Parathyroid adenoma (tissue), 2 donors: ENCODE measurements at regions not wholly inside any gene's neighbourhood (a gene's known extent, or its start where the extent isn't known, plus 50 kb on each side); places are given as distances from the start of the nearest gene placed in this dataset.

Experiments used
- H2AFZ ChIP-seq: fragments of 300-600 bp; sonication (generic); one replicate; pipeline ENCODE4 v1.7.0; 2017; ENCODE audit warnings: antibody characterized with exemption, mild to moderate bottlenecking
- H3K27ac ChIP-seq: fragments of 300-600 bp; sonication (generic); one replicate; pipeline ENCODE4 v1.7.0; 2017
- H3K27me3 ChIP-seq: fragments of 300-600 bp; sonication (generic); one replicate; pipeline ENCODE4 v1.7.0; 2017; ENCODE audit warnings: low read length; ENCODE audit not compliant: control insufficient read depth, insufficient read depth
- H3K36me3 ChIP-seq: fragments of 300-600 bp; sonication (generic); one replicate; pipeline ENCODE4 v1.7.0; 2017; ENCODE audit warnings: low read length; ENCODE audit not compliant: control insufficient read depth, insufficient read depth
- H3K4me1 ChIP-seq: fragments of 300-600 bp; sonication (generic); one replicate; pipeline ENCODE4 v1.7.0; 2017; ENCODE audit warnings: control low read depth
- H3K4me2 ChIP-seq: fragments of 300-600 bp; sonication (generic); one replicate; pipeline ENCODE4 v1.7.0; 2017; ENCODE audit warnings: low read length
- H3K4me3 ChIP-seq: fragments of 300-600 bp; sonication (generic); one replicate; pipeline ENCODE4 v1.7.0; 2017; ENCODE audit warnings: low read depth, low read length
- H3K79me2 ChIP-seq: fragments of 300-600 bp; sonication (generic); one replicate; pipeline ENCODE4 v1.7.0; 2017; ENCODE audit warnings: control low read depth
- H3K9ac ChIP-seq: fragments of 300-600 bp; sonication (generic); one replicate; pipeline ENCODE4 v1.7.0; 2017; ENCODE audit warnings: mild to moderate bottlenecking
- H3K9me3 ChIP-seq: fragments of 300-600 bp; sonication (generic); one replicate; pipeline ENCODE4 v1.7.0; 2017; ENCODE audit warnings: low read length; ENCODE audit not compliant: control insufficient read depth
- TF ChIP-seq, protein P1 (sequence below): fragments of 300-600 bp; sonication (generic); IDR thresholded peaks from one replicate; pipeline ENCODE4 v1.7.0; 2017; ENCODE audit warnings: antibody characterized with exemption, mild to moderate bottlenecking
- donor health status: primary hyperparathyroidism.

DNA sequence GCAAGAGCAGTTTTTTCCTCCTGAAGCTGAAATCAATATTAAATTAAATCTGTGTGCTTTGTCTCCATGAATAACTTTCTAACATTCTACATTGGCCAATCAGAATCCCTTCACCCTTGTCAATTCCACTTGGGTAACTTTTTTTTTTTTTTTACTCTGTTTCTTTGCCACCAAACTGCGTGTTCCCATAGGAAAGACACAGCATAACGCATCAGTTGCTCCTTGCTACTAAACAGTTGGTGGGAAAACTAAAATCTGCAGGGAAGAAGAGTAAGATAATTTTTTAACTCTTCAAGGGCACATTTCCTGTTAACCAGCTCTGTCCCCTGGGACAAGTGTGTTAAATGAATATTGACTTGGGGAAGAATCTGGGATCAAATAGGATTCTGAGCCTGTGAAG, 113.3 kb upstream of the SERP2 start:
- no peaks in the 10 kb centered on the region for H3K36me3 ChIP-seq
- H3K4me2 ChIP-seq = no peak overlapping the region
- no peaks in the 10 kb centered on the region for H3K79me2 ChIP-seq
- H2AFZ ChIP-seq = no peak overlapping the region
- TF ChIP-seq, protein P1, sequence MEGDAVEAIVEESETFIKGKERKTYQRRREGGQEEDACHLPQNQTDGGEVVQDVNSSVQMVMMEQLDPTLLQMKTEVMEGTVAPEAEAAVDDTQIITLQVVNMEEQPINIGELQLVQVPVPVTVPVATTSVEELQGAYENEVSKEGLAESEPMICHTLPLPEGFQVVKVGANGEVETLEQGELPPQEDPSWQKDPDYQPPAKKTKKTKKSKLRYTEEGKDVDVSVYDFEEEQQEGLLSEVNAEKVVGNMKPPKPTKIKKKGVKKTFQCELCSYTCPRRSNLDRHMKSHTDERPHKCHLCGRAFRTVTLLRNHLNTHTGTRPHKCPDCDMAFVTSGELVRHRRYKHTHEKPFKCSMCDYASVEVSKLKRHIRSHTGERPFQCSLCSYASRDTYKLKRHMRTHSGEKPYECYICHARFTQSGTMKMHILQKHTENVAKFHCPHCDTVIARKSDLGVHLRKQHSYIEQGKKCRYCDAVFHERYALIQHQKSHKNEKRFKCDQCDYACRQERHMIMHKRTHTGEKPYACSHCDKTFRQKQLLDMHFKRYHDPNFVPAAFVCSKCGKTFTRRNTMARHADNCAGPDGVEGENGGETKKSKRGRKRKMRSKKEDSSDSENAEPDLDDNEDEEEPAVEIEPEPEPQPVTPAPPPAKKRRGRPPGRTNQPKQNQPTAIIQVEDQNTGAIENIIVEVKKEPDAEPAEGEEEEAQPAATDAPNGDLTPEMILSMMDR = no peak
- no peak overlapping the region for H3K9ac ChIP-seq
- H3K27ac ChIP-seq = no peak overlapping the region
- no peaks in the 10 kb centered on the region for H3K4me1 ChIP-seq
- H3K4me3 ChIP-seq = no peak overlapping the region
- no peaks in the 10 kb centered on the region for H3K9me3 ChIP-seq
- H3K27me3 ChIP-seq = no peaks in the 10 kb centered on the region

DNA sequence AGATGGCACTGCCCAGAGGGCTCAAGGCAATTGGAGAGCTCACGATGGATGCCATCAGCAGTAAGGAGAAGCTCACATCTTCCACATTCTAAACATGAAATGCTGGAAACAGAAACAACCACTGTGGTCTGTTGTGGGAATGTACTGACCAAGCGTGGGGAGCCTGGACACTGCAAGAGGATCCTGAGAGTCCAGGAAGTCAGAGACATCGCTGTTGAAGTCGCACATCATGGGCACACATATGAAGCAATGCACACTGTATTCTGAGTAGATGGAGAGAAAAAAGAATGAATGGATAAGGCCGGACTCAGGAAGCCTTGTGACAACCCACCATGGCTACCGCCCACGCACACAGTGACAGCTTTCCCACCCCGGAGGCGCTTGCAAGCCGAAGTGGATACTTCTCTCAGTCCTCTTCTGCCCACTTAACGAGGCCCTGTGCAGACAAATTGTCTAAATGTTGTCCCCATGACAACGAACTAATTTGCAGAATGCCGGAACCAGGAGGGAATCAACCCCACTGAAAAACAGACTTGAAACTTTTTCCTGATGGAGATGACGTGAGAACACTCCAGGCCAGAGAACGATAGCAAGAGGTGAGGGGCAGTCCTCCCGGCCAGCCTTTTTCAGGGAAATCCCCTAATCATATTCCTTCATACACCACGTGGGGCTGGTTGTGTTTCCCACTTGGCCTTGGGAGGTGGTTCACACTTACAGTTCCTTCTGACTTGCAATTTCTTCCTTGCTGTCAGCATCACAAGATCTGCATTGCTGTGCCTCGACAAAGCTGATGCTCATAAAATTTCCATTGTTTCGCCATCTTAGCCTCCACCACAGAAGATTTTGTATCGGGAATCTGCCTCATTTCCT, 109.6 kb upstream of the SERP2 start:
- Histone ChIP-seq H3K9me3 (no peaks in the 10 kb centered on the region), H3K27me3 (no peaks in the 10 kb centered on the region), H3K27ac (no peak overlapping the region), H3K9ac (no peak overlapping the region), H3K4me3 (no peak overlapping the region), H3K79me2 (no peaks in the 10 kb centered on the region), H2AFZ (no peak overlapping the region), H3K36me3 (no peaks in the 10 kb centered on the region), H3K4me1 (no peaks in the 10 kb centered on the region), H3K4me2 (no peak overlapping the region)
- TF ChIP-seq, protein P1 = no peak

DNA sequence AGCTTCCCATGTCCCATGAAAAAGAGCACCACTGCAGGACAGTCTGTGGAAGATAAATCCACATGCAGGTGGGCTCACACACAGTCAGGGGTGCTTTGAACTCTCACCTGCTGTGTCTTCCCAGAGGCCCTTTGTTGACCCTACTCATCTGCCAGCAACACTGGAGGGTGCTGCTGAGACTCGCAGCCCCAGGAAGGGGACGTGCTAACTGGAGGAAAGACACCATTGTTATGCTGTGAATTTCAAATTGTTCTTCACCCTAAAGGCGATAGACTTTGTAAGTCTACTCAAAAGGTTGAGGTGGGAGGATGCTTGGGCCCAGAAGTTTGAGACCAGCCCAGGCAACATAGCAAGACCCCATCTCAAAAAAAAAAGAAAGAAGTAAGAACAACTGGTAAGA, 107.3 kb upstream of the SERP2 start:
- H3K36me3 ChIP-seq = no peaks in the 10 kb centered on the region
- no peaks in the 10 kb centered on the region for H3K4me1 ChIP-seq
- no peak overlapping the region for H3K27ac ChIP-seq
- no peaks in the 10 kb centered on the region for H3K9me3 ChIP-seq
- H2AFZ ChIP-seq = no peak overlapping the region
- TF ChIP-seq, protein P1 = no peak
- no peaks in the 10 kb centered on the region for H3K27me3 ChIP-seq
- no peak overlapping the region for H3K4me2 ChIP-seq
- no peak overlapping the region for H3K9ac ChIP-seq
- no peak overlapping the region for H3K4me3 ChIP-seq
- no peaks in the 10 kb centered on the region for H3K79me2 ChIP-seq

DNA sequence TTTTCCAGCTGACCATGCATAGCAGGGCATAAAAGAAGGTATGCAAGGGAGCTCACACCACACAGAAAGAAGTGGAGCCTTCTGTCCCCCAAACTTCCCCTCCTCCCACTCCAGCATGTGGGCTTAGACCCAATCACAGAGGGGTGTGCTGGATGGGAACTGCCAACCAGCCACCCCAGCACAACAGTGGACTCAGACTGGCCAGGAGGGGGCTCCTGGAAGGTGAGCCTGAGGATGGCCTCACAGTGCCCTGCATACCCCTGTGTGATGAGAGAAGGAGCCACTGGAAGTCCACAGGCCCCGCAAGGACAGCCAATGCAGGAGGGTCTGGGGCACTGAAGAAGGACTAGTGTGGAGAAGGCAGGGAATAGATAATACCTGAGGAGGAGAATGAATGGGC, 106.9 kb upstream of the SERP2 start:
- Histone ChIP-seq H2AFZ (no peak overlapping the region), H3K36me3 (no peaks in the 10 kb centered on the region), H3K9me3 (no peaks in the 10 kb centered on the region), H3K27me3 (no peaks in the 10 kb centered on the region), H3K4me2 (no peak overlapping the region), H3K4me1 (no peaks in the 10 kb centered on the region), H3K27ac (no peak overlapping the region), H3K4me3 (no peak overlapping the region), H3K9ac (no peak overlapping the region), H3K79me2 (no peaks in the 10 kb centered on the region)
- TF ChIP-seq, protein P1 = no peak

DNA sequence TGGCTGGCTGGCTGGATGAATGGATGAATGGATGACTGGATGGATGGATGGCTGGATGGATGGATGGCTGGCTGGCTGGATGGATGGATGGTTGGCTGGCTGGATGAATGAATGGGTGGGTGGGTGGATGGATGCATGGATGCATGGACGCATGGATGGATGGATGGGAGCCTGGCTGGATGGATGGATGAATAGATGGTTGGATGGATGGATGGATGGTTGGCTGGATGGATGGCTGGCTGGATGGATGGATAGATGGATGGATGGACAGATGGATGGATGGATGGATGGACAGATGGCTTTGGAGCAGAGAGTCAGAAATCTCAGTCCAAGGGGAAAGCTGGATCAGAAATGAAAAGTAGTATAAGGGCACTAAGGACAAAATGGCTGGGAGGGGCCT, 106.4 kb upstream of the SERP2 start:
- no peak overlapping the region for H2AFZ ChIP-seq
- H3K9ac ChIP-seq = no peak overlapping the region
- no peaks in the 10 kb centered on the region for H3K4me1 ChIP-seq
- TF ChIP-seq, protein P1 = no peak
- no peak overlapping the region for H3K4me2 ChIP-seq
- H3K79me2 ChIP-seq = no peaks in the 10 kb centered on the region
- H3K27me3 ChIP-seq = no peaks in the 10 kb centered on the region
- H3K4me3 ChIP-seq = no peak overlapping the region
- H3K36me3 ChIP-seq = no peaks in the 10 kb centered on the region
- H3K27ac ChIP-seq = no peak overlapping the region
- no peaks in the 10 kb centered on the region for H3K9me3 ChIP-seq
